Mucosa of rectum (tissue), 2 donors: ENCODE measurements at regions not wholly inside any gene's neighbourhood (a gene's known extent, or its start where the extent isn't known, plus 50 kb on each side); places are given as distances from the start of the nearest gene placed in this dataset.
"Not testable (repeated sequence)": the region's sequence is repeated elsewhere in the genome, so short reads cannot be mapped to it uniquely, and the experiment has no call there.

Experiments
- H3K27ac ChIP-seq, 2 donors: one replicate each; pipeline ENCODE4 v1.7.0; 2013; ENCODE audit warnings: inconsistent platforms in 2 of 2, low read depth in 2 of 2, low read length in 2 of 2
- H3K27me3 ChIP-seq, 2 donors: one replicate each; pipeline ENCODE4 v1.7.0; 2013; ENCODE audit warnings: low read length in 2 of 2; ENCODE audit not compliant: control insufficient read depth in 2 of 2, insufficient read depth in 2 of 2
- H3K36me3 ChIP-seq, 2 donors: one replicate each; pipeline ENCODE4 v1.7.0; 2013; ENCODE audit warnings: low read length in 2 of 2; ENCODE audit not compliant: control insufficient read depth in 2 of 2, insufficient read depth in 2 of 2
- H3K4me1 ChIP-seq, 2 donors: one replicate each; pipeline ENCODE4 v1.7.0; 2013; ENCODE audit warnings: low read length in 2 of 2, mild to moderate bottlenecking in 1 of 2; ENCODE audit not compliant: control insufficient read depth in 2 of 2, insufficient read depth in 2 of 2
- H3K4me3 ChIP-seq, 2 donors: one replicate each; pipeline ENCODE4 v1.7.0; 2013; ENCODE audit warnings: low read length in 2 of 2
- H3K9ac ChIP-seq, 2 donors: one replicate each; pipeline ENCODE4 v1.7.0; 2013; ENCODE audit warnings: low read length in 2 of 2, low read depth in 1 of 2, mild to moderate bottlenecking in 1 of 2
- H3K9me3 ChIP-seq, 2 donors: one replicate each; pipeline ENCODE4 v1.7.0; 2013; ENCODE audit warnings: low read length in 2 of 2; ENCODE audit not compliant: control insufficient read depth in 2 of 2
- donor health status: healthy.
- donor health status: Normal muscosa, but diverticular disease.

DNA sequence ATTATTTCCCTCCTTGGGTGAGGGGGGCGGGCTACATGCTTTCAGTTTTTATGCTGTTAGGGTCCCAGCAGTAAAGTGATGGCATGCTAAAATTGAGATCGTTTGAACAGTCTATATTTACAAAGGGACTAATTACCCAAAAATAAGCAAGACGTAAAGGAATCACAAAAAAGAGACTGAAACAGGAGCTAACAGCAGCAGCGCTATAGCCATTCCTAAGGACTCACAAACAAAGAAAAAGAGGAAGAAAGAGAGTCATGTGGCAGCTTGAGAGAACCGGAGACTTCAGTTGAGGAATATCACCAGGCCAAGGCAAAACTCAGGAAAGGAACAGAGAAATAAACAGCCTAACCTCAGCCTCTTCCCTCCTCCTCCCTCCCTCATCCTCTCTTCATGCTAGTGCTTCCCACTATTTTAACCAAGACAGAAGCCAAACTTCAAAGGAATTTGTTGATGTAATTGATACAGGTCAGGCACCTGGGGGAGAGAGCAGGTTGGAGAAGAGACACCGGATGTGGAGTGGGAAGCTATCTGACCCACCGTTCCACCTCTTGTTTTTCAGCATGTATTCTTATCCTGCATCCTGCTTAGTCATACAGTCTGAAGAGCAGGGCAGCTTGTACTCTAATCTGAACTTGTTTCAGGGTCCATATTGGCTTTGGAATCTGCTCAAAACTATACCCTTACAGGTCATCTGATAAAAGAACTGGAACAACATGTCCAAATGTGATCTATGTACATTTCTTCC lies 383.7 kb downstream of the NAF1 start:
- H3K27me3 ChIP-seq = no peaks in the 10 kb centered on the region
- no peaks in the 10 kb centered on the region for H3K4me1 ChIP-seq
- H3K36me3 ChIP-seq = no peaks in the 10 kb centered on the region
- H3K4me3 ChIP-seq = no peak overlapping the region
- no peak overlapping the region for H3K9ac ChIP-seq
- H3K9me3 ChIP-seq = no peaks in the 10 kb centered on the region
- no peak overlapping the region for H3K27ac ChIP-seq

DNA sequence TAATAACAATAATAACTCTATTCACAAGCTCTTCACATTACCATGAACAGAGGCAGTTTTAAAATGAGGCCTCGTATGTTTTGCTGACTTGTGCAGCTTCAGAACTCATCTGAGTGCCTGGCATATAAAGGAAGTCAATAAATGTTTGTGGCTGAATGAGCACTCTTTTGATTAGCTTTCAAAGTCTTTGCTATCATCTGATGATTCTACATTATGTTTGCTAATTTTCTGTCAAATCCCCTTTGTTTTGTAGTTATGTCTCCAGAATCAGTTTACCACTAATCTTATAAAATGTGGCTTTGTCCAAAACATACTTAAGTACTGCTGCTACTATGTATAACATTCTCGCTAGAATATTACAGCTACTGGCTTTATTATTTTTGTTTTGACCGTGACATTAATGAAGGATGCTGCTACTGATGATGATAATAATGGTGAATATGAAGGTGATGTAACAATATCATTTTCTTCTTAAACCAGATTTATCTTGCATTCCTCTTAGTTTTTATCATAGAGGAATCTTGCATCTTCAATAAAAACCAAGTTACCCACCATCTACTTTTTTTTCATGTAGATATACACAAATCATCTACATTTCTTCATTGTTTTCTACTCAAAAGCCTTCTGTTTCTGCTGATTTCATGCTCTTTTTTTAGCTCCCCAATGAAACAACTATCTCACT lies 384.5 kb downstream of the NAF1 start:
- no peak overlapping the region for H3K9ac ChIP-seq

DNA sequence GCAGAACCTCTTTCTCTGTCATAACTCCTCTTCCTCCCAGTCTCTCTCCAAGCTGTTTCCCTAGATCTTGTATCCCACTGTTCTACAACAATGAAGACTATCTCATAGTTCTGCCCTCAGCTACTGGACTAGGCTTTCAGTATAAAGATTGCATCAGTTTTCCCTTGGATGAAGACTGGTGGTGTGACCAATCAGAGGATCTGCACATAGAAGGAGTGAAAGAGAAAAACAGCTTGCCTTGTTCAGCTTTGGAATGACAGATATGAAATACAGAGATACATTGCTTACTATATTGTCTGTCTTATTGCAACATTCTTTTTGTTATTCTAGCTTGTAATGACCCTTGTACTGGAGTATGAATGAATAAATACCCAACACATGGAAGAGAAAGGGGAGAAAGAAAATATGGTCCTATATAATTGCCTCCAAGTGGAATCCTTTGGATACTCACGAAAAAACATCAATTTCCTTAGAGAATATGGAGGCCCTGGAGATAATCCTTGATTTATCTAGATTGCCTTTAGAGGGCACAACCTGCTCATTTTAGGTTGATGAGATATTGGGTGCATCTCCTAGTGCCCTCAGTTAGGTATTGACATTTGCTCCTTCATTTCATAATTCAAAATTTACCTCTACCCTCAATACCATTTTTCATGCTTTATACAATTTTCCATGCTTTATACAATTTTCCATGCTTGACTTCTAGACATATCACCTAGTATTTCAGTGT lies 395.8 kb downstream of the NAF1 start:
- Histone ChIP-seq H3K9me3 (no peaks in the 10 kb centered on the region), H3K27me3 (no peaks in the 10 kb centered on the region), H3K36me3 (no peaks in the 10 kb centered on the region), H3K4me1 (no peaks in the 10 kb centered on the region), H3K27ac (no peak overlapping the region), H3K9ac (no peak overlapping the region), H3K4me3 (no peak overlapping the region)

More for the DNA sequence above, 384.5 kb downstream of the NAF1 start:
- Histone ChIP-seq H3K27ac (no peak overlapping the region), H3K9me3 (no peaks in the 10 kb centered on the region), H3K4me1 (no peaks in the 10 kb centered on the region), H3K4me3 (no peak overlapping the region), H3K27me3 (no peaks in the 10 kb centered on the region), H3K36me3 (no peaks in the 10 kb centered on the region)

DNA sequence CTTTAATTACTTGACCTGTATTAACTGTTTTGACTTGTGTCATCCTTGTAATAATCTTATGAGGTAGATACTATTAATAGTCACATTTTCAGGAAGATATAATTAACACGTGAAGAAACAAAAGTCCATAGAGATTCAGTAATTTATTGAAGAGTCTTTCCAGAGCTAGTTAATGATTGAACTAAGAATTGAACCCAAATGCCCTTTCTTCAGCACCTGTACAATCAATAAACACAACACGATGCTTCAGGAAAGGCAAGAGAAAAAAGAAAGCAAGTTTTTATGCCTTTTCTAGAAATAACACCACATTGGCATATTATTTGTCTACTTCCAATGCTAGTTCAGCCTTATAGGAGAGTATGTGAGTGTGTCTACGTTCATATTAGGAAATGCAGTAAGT lies 399.6 kb downstream of the NAF1 start:
- Histone ChIP-seq H3K4me3 (no peak overlapping the region), H3K36me3 (no peaks in the 10 kb centered on the region), H3K27me3 (no peaks in the 10 kb centered on the region), H3K9me3 (no peaks in the 10 kb centered on the region), H3K9ac (no peak overlapping the region), H3K27ac (no peak overlapping the region), H3K4me1 (no peaks in the 10 kb centered on the region)

DNA sequence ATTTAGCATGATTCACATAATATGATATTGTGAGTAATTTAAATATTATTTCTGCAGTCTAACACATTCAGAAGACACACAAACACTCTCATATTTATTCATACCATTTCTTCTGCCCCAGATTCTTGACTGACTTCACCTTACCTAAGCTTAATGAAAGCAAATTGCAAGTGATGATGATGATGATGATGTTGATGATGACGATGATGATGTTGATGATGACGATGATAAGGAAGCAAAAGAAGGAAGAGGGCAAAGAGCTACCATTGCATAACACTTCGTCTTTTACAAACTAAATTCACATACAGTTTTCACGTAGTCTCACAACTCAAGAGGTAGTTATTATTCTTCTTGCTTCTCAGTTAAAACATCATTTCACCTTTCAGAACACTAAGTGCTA lies 404.7 kb downstream of the NAF1 start:
- H3K9me3 ChIP-seq = no peaks in the 10 kb centered on the region
- H3K27me3 ChIP-seq = no peaks in the 10 kb centered on the region
- H3K4me3 ChIP-seq = no peak overlapping the region
- H3K36me3 ChIP-seq = no peaks in the 10 kb centered on the region
- H3K27ac ChIP-seq = no peak overlapping the region
- no peaks in the 10 kb centered on the region for H3K4me1 ChIP-seq
- H3K9ac ChIP-seq = no peak overlapping the region

DNA sequence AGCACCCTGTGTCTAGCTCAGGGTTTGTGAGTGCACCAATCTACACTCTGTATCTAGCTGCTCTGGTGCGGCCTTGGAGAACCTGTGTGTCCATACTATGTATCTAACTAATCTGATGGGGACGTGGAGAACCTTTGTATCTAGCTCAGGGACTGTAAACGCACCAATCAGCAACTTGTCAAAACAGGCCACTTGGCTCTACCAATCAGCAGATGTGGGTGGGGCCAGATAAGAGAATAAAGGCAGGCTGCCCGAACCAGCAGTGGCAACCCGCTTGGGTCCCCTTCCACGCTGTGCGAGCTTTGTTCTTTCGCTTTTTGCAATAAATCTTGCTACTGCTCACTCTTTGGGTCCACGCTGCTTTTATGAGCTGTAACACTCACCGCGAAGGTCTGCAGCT lies 426.5 kb downstream of the NAF1 start:
- not testable (repeated sequence) for H3K27me3 ChIP-seq, H3K4me1 ChIP-seq, H3K27ac ChIP-seq, H3K9ac ChIP-seq, H3K9me3 ChIP-seq, H3K36me3 ChIP-seq, H3K4me3 ChIP-seq

DNA sequence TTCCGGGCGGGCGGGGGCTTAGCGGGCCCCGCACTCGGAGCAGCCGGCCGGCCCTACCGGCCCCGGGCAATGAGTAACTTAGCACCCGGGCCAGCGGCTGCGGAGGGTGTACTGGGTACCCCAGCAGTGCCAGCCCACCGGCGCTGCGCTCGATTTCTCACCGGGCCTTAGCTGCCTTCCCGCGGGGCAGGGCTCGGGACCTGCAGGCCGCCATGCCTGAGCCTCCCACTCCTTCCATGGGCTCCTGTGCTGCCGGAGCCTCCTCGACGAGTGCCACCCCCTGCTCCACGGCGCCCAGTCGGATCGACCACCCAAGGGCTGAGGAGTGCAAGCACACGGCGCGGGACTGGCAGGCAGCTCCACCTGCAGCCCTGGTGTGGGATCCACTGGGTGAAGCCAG lies 427.1 kb downstream of the NAF1 start:
- not testable (repeated sequence) for H3K4me1 ChIP-seq, H3K9me3 ChIP-seq, H3K4me3 ChIP-seq, H3K36me3 ChIP-seq, H3K27me3 ChIP-seq, H3K9ac ChIP-seq, H3K27ac ChIP-seq

DNA sequence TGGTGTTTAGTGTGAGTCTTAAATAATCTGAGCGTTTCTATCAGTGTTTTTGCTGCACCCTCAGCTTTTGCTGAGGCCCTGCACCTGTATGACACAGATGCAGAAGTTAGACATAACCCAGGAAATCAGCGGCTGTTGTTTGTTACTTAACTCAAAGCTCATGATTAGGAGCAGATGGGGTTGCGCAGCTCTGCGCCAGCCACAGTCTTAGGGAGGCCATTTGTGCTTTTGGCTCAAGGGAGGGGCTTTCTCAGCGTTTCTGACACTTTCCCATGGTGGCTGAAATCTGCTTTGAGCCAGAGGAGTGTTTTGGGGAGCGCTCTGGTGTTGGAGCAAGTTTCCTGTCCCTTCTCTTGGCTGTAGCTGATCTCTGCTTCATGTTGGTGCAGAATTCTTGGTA lies 433.8 kb downstream of the NAF1 start:
- Histone ChIP-seq H3K27me3 (no peaks in the 10 kb centered on the region), H3K36me3 (no peaks in the 10 kb centered on the region), H3K4me1 (no peaks in the 10 kb centered on the region), H3K9me3 (no peaks in the 10 kb centered on the region), H3K9ac (no peak overlapping the region), H3K27ac (no peak overlapping the region), H3K4me3 (no peak overlapping the region)

DNA sequence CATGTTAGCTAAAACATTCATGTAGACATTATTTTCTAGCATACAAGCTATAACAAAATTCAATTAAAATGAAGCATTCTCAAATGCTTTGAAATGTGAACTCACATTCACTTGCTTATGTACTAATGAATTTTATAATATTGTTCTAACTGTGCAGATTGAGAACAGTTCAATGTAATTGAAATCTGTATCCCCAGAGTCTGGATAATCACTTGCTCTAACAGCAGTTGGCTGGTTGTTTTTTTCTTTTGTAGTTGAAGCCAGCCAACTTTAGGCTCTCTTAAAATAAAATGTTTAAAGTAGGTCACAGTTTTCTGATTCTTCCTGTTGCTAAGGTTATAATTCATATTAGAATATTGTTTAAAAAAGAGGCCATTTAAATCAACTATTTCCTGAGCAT lies 438.9 kb downstream of the NAF1 start:
- Histone ChIP-seq H3K4me3 (no peak overlapping the region), H3K27me3 (no peaks in the 10 kb centered on the region), H3K9me3 (no peaks in the 10 kb centered on the region), H3K9ac (no peak overlapping the region), H3K4me1 (no peaks in the 10 kb centered on the region), H3K36me3 (no peaks in the 10 kb centered on the region), H3K27ac (no peak overlapping the region)

DNA sequence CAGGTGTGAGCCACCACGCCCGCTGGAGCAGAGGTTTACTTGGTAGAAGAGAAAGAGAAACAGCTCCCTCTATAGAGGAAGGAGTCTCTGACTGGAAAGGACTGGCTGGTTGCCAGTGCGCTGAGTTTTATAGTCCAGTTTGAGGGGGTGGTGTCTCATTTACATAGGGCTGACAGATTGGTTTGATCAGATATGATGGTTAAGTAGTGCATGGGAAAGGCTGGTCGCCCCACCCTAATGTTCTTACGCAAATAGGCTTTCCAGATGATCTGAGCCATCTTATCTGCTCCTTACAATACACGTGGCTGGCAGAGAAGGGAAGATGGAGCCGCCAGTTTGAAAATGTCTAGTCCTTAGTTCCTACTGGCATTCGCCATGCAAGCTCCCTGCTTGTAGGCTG lies 439.5 kb downstream of the NAF1 start:
- Histone ChIP-seq H3K4me1 (no peaks in the 10 kb centered on the region), H3K9me3 (no peaks in the 10 kb centered on the region), H3K4me3 (no peak overlapping the region), H3K27ac (no peak overlapping the region), H3K9ac (no peak overlapping the region), H3K36me3 (no peaks in the 10 kb centered on the region), H3K27me3 (no peaks in the 10 kb centered on the region)
